MG63 (cell line): ENCODE measurements at regions not wholly inside any gene's neighbourhood (a gene's known extent, or its start where the extent isn't known, plus 50 kb on each side); places are given as distances from the start of the nearest gene placed in this dataset.

Experiments used
- DNase-seq: peaks from one replicate; pipeline ENCODE4 v3.0.0-alpha.2; 2020
- H3K27me3 ChIP-seq: fragments of 250-450 bp; sonication (Bioruptor Pico); 2 replicates; pipeline ENCODE4 v1.5.1; 2020; ENCODE audit warnings: mild to moderate bottlenecking, moderate library complexity
- H3K36me3 ChIP-seq: fragments of 250-450 bp; sonication (Bioruptor Pico); 2 replicates; pipeline ENCODE4 v1.5.1; 2020; ENCODE audit warnings: mild to moderate bottlenecking, moderate library complexity
- H3K4me3 ChIP-seq: fragments of 250-450 bp; sonication (Bioruptor Pico); 2 replicates; pipeline ENCODE4 v1.5.1; 2020; ENCODE audit warnings: mild to moderate bottlenecking, moderate library complexity
- H3K9me3 ChIP-seq: fragments of 250-450 bp; sonication (Bioruptor Pico); 2 replicates; pipeline ENCODE4 v1.5.1; 2020; ENCODE audit warnings: mild to moderate bottlenecking, moderate library complexity

GRCh38 chr2:18176679-18177215 is 298.3 kb downstream of the KCNS3 start:
- Histone ChIP-seq H3K27me3 (no peaks in the 10 kb centered on the region), H3K9me3 (no peaks in the 10 kb centered on the region), H3K4me3 (no peak overlapping the region), H3K36me3 (no peaks in the 10 kb centered on the region)
- DNase-seq, result no peak

GRCh38 chr2:18172607-18173006 is 294.1 kb downstream of the KCNS3 start:
- no peaks in the 10 kb centered on the region for H3K27me3 ChIP-seq
- no peak for DNase-seq
- no peak overlapping the region for H3K4me3 ChIP-seq
- H3K9me3 ChIP-seq, result no peaks in the 10 kb centered on the region
- H3K36me3 ChIP-seq, result no peaks in the 10 kb centered on the region

- Histone ChIP-seq H3K9me3 (no peaks in the 10 kb centered on the region), H3K27me3 (no peaks in the 10 kb centered on the region), H3K36me3 (no peaks in the 10 kb centered on the region), H3K4me3 (no peak overlapping the region)
- DNase-seq, result peak; percentile 58
Observed at GRCh38 chr2:18171191-18172139, 293.0 kb downstream of the KCNS3 start.

- no peak for DNase-seq
- Histone ChIP-seq H3K9me3 (no peaks in the 10 kb centered on the region), H3K4me3 (no peak overlapping the region), H3K36me3 (no peaks in the 10 kb centered on the region), H3K27me3 (no peaks in the 10 kb centered on the region)
Observed at GRCh38 chr2:18170642-18171041, 292.2 kb downstream of the KCNS3 start.

- DNase-seq, result no peak
- Histone ChIP-seq H3K27me3 (no peaks in the 10 kb centered on the region), H3K36me3 (no peaks in the 10 kb centered on the region), H3K9me3 (no peaks in the 10 kb centered on the region), H3K4me3 (no peak overlapping the region)
Observed at GRCh38 chr2:18169893-18170175, 291.4 kb downstream of the KCNS3 start.

GRCh38 chr2:18169121-18169892 is 290.8 kb downstream of the KCNS3 start:
- H3K27me3 ChIP-seq, result no peaks in the 10 kb centered on the region
- no peaks in the 10 kb centered on the region for H3K36me3 ChIP-seq
- H3K4me3 ChIP-seq, result no peak overlapping the region
- peak; percentile 7 for DNase-seq
- H3K9me3 ChIP-seq, result no peaks in the 10 kb centered on the region

- Histone ChIP-seq H3K36me3 (no peaks in the 10 kb centered on the region), H3K4me3 (peak overlapping the region; percentile 13; the same call in 1 of the 2 replicates), H3K9me3 (no peaks in the 10 kb centered on the region), H3K27me3 (no peaks in the 10 kb centered on the region)
- peak; percentile 55 for DNase-seq
Observed at GRCh38 chr2:18167871-18168270, 289.4 kb downstream of the KCNS3 start.

GRCh38 chr2:18161681-18162080 is 283.2 kb downstream of the KCNS3 start:
- no peak for DNase-seq
- Histone ChIP-seq H3K36me3 (no peaks in the 10 kb centered on the region), H3K9me3 (no peaks in the 10 kb centered on the region), H3K4me3 (no peak overlapping the region), H3K27me3 (no peaks in the 10 kb centered on the region)

- no peak overlapping the region for H3K4me3 ChIP-seq
- H3K9me3 ChIP-seq, result no peaks in the 10 kb centered on the region
- no peaks in the 10 kb centered on the region for H3K36me3 ChIP-seq
- H3K27me3 ChIP-seq, result no peaks in the 10 kb centered on the region
- DNase-seq, result no peak
Observed at GRCh38 chr2:18159896-18160295, 281.4 kb downstream of the KCNS3 start.

- Histone ChIP-seq H3K36me3 (no peaks in the 10 kb centered on the region), H3K27me3 (no peaks in the 10 kb centered on the region), H3K4me3 (no peak overlapping the region), H3K9me3 (no peaks in the 10 kb centered on the region)
- DNase-seq, result no peak
Observed at GRCh38 chr2:18156421-18156820, 278.0 kb downstream of the KCNS3 start.

GRCh38 chr2:18156002-18156401 is 277.5 kb downstream of the KCNS3 start:
- H3K27me3 ChIP-seq, result no peaks in the 10 kb centered on the region
- no peak overlapping the region for H3K4me3 ChIP-seq
- no peaks in the 10 kb centered on the region for H3K9me3 ChIP-seq
- no peak for DNase-seq
- no peaks in the 10 kb centered on the region for H3K36me3 ChIP-seq

- Histone ChIP-seq H3K36me3 (no peaks in the 10 kb centered on the region), H3K27me3 (no peaks in the 10 kb centered on the region), H3K9me3 (no peaks in the 10 kb centered on the region), H3K4me3 (no peak overlapping the region)
- peak; percentile 13 for DNase-seq
Observed at GRCh38 chr2:18154812-18155211, 276.3 kb downstream of the KCNS3 start.

- DNase-seq, result peak; percentile 85
- Histone ChIP-seq H3K9me3 (no peaks in the 10 kb centered on the region), H3K27me3 (no peaks in the 10 kb centered on the region), H3K36me3 (no peaks in the 10 kb centered on the region), H3K4me3 (no peak overlapping the region)
Observed at GRCh38 chr2:18154259-18154658, 275.8 kb downstream of the KCNS3 start.

- H3K9me3 ChIP-seq, result no peaks in the 10 kb centered on the region
- no peaks in the 10 kb centered on the region for H3K27me3 ChIP-seq
- H3K4me3 ChIP-seq, result no peak overlapping the region
- H3K36me3 ChIP-seq, result no peaks in the 10 kb centered on the region
- DNase-seq, result no peak
Observed at GRCh38 chr2:18153741-18154140, 275.3 kb downstream of the KCNS3 start.

GRCh38 chr2:18151237-18151636 is 272.8 kb downstream of the KCNS3 start:
- Histone ChIP-seq H3K27me3 (no peaks in the 10 kb centered on the region), H3K9me3 (no peaks in the 10 kb centered on the region), H3K36me3 (no peaks in the 10 kb centered on the region), H3K4me3 (no peak overlapping the region)
- no peak for DNase-seq

- Histone ChIP-seq H3K27me3 (no peaks in the 10 kb centered on the region), H3K36me3 (no peaks in the 10 kb centered on the region), H3K9me3 (no peaks in the 10 kb centered on the region), H3K4me3 (no peak overlapping the region)
- no peak for DNase-seq
Observed at GRCh38 chr2:18149660-18150246, 271.3 kb downstream of the KCNS3 start.

GRCh38 chr2:18136881-18137475 is 258.5 kb downstream of the KCNS3 start:
- Histone ChIP-seq H3K4me3 (no peak overlapping the region), H3K36me3 (no peaks in the 10 kb centered on the region), H3K9me3 (peaks cover 2% of the 10 kb centered on the region; the same call in 1 of the 2 replicates), H3K27me3 (no peaks in the 10 kb centered on the region)
- no peak for DNase-seq
